AG10803 (cell line): ENCODE measurements at regions not wholly inside any gene's neighbourhood (a gene's known extent, or its start where the extent isn't known, plus 50 kb on each side); places are given as distances from the start of the nearest gene placed in this dataset.
A peak's percentile ranks its signal among the peaks of the same experiment; 100 is the strongest.

Experiments used
- DNase-seq: peaks from one replicate; pipeline ENCODE4 v3.0.0; 2010; ENCODE audit warnings: low read depth
- H3K4me3 ChIP-seq: 2 replicates; pipeline ENCODE4 v1.5.1; 2011; ENCODE audit warnings: mild to moderate bottlenecking, low read length, control low read depth
- CTCF ChIP-seq: conservative IDR thresholded peaks from 2 replicates; pipeline ENCODE4 v1.5.1; 2011; ENCODE audit warnings: mild to moderate bottlenecking, low read length, control low read depth, inconsistent platforms

GRCh38 chr18:26618135-26618534 lies 69.8 kb upstream of the KCTD1 start:
- TF ChIP-seq CTCF = no peak
- H3K4me3 ChIP-seq = no peak overlapping the region
- no peak for DNase-seq

- peak; percentile 78 for DNase-seq
- no peak for TF ChIP-seq CTCF
Measured at GRCh38 chr18:26617151-26617554, 68.8 kb upstream of the KCTD1 start.

GRCh38 chr18:26614374-26614773 lies 66.0 kb upstream of the KCTD1 start:
- no peak for TF ChIP-seq CTCF
- no peak overlapping the region for H3K4me3 ChIP-seq
- no peak for DNase-seq

More at GRCh38 chr18:26617151-26617554, 68.8 kb upstream of the KCTD1 start:
- H3K4me3 ChIP-seq = no peak overlapping the region
